H1 (cell line): ENCODE measurements at regions not wholly inside any gene's neighbourhood (a gene's known extent, or its start where the extent isn't known, plus 50 kb on each side); places are given as distances from the start of the nearest gene placed in this dataset.

ENCODE experiments used
- ATF3 ChIP-seq: IDR thresholded peaks from 2 replicates; pipeline ENCODE4 v1.6.1; 2011; ENCODE audit warnings: low read depth, mild to moderate bottlenecking, low read length; ENCODE audit not compliant: insufficient read depth
- BACH1 ChIP-seq: IDR thresholded peaks from 2 replicates; pipeline ENCODE4 v1.6.1; 2012; ENCODE audit warnings: low read length, improper control_type of control experiment
- EP300 ChIP-seq, 2 experiments: IDR thresholded peaks; 1 replicate in 1 of 2; 2 replicates in 1 of 2; pipeline ENCODE4 v1.6.1; 2011 to 2012; ENCODE audit warnings: low read depth in 2 of 2, low read length in 2 of 2, mild to moderate bottlenecking in 2 of 2, borderline replicate concordance in 1 of 2, inconsistent platforms in 1 of 2, moderate library complexity in 1 of 2
- GABPA ChIP-seq: IDR thresholded peaks from 2 replicates; pipeline ENCODE4 v1.6.1; 2011; ENCODE audit warnings: mild to moderate bottlenecking, low read length, moderate library complexity, borderline replicate concordance; ENCODE audit not compliant: insufficient read depth
- PHF8 ChIP-seq: fragments of 200-600 bp; sonication (generic); conservative IDR thresholded peaks from 2 replicates; pipeline ENCODE4 v1.7.1; 2012; ENCODE audit warnings: low read depth, mild to moderate bottlenecking, inconsistent platforms, low read length, moderate library complexity
- POLR2AphosphoS5 ChIP-seq: IDR thresholded peaks from 2 replicates; pipeline ENCODE4 v1.6.1; 2011; ENCODE audit warnings: low read depth, low read length
- TCF12 ChIP-seq: IDR thresholded peaks from 2 replicates; pipeline ENCODE4 v1.6.1; 2011; ENCODE audit warnings: low read depth, mild to moderate bottlenecking, low read length

- TF ChIP-seq POLR2AphosphoS5 (no peak), ATF3 (no peak), GABPA (no peak), EP300 (IDR thresholded peaks at IDR 0.05; ENCODE audit: borderline replicate concordance in 1 of 2, low read depth in 2 of 2, low read length in 2 of 2) (no peak), BACH1 (no peak), PHF8 (no peak), TCF12 (no peak)
Measured at GRCh38 chr17:79395066-79395465, 215.8 kb downstream of the RBFOX3 start (continued).
